Chondrocyte (in vitro differentiated cells): ENCODE measurements at regions not wholly inside any gene's neighbourhood (a gene's known extent, or its start where the extent isn't known, plus 50 kb on each side); places are given as distances from the start of the nearest gene placed in this dataset.

Experiments used
- DNase-seq: peaks from one replicate; pipeline ENCODE4 v3.0.0; 2021; ENCODE audit warnings: mixed read lengths, low spot score
- H3K27ac Mint-ChIP-seq: one replicate; pipeline ENCODE4 v1.8.0; 2021; ENCODE audit warnings: mild to moderate bottlenecking, moderate library complexity, mixed read lengths; ENCODE audit not compliant: unreplicated experiment
- H3K27me3 Mint-ChIP-seq: 2 replicates; pipeline ENCODE4 v1.8.0; 2021; ENCODE audit warnings: low read depth, mixed read lengths
- H3K36me3 Mint-ChIP-seq: 2 replicates; pipeline ENCODE4 v1.8.0; 2021; ENCODE audit warnings: low read depth, mixed read lengths
- H3K4me1 Mint-ChIP-seq: 2 replicates; pipeline ENCODE4 v1.8.0; 2021; ENCODE audit warnings: low read depth, mild to moderate bottlenecking, mixed read lengths
- H3K4me3 Mint-ChIP-seq: one replicate; pipeline ENCODE4 v1.8.0; 2021; ENCODE audit warnings: mild to moderate bottlenecking, moderate library complexity, mixed read lengths; ENCODE audit not compliant: unreplicated experiment
- H3K9me3 Mint-ChIP-seq: 2 replicates; pipeline ENCODE4 v1.8.0; 2021; ENCODE audit warnings: low read depth, mixed read lengths
- TF ChIP-seq, protein P1 (sequence below): fragments of 200-600 bp; sonication (generic); IDR thresholded peaks from 2 replicates; pipeline ENCODE4 v1.5.0; 2021; ENCODE audit warnings: antibody characterized with exemption, mild to moderate bottlenecking, moderate library complexity

DNA sequence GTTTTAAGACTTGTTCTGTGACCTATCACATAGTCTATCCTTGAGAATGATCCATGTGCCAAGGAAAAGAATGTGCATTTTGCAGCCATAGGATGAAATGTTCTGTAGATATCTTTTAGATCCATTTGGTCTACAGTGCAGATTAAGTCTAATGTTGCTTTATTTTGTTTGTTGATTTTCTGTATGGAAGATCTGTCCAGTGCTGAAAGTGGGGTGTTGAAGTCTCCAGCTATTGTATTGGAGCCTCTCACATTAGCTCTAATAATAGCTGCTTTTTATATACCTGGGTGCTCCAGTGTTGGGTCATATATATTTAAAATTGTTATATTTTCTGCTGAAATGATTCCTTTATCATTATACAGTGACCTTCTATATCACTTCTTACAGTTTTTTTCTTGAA lies 155.6 kb upstream of the MON1B start:
- TF ChIP-seq, protein P1, sequence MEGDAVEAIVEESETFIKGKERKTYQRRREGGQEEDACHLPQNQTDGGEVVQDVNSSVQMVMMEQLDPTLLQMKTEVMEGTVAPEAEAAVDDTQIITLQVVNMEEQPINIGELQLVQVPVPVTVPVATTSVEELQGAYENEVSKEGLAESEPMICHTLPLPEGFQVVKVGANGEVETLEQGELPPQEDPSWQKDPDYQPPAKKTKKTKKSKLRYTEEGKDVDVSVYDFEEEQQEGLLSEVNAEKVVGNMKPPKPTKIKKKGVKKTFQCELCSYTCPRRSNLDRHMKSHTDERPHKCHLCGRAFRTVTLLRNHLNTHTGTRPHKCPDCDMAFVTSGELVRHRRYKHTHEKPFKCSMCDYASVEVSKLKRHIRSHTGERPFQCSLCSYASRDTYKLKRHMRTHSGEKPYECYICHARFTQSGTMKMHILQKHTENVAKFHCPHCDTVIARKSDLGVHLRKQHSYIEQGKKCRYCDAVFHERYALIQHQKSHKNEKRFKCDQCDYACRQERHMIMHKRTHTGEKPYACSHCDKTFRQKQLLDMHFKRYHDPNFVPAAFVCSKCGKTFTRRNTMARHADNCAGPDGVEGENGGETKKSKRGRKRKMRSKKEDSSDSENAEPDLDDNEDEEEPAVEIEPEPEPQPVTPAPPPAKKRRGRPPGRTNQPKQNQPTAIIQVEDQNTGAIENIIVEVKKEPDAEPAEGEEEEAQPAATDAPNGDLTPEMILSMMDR, result no peak
- Mint-ChIP-seq H3K4me1 (no peaks in the 10 kb centered on the region), H3K36me3 (no peaks in the 10 kb centered on the region), H3K9me3 (peaks cover 4% of the 10 kb centered on the region), H3K27ac (no peak overlapping the region), H3K4me3 (no peak overlapping the region), H3K27me3 (no peaks in the 10 kb centered on the region)
- no peak for DNase-seq

DNA sequence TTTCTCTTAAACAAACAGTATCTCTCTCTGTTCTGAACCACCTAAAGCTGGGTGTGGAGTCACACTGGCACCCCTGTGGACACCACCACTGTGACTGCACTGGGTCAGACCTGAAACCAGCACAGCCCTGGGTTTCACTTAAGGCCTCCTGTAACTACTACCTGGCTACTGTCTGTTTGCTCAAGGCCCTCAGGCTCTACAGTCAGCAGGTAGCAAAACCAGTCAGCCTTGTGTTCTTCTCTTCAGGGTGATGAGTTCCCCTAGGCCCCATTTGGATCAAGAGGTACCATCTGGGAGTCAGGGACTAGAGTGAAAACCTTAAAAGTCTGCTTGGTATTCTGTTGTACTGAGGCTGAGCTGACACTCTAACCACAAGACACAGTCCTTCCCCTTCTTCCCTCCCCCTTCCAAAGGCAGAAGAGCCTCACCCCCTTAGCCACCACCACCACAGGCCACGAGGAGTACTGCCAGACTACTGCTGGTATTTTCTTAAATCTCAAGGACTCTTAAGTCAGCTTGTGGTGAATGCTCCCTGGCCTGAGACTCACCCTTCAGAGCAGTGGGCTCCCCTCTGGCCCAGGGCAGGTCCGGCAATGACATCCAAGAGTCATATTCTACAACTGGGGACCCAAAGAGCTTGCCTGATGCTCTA lies 153.2 kb upstream of the MON1B start:
- DNase-seq, result no peak
- Mint-ChIP-seq H3K36me3 (no peaks in the 10 kb centered on the region), H3K4me3 (no peak overlapping the region), H3K27ac (no peak overlapping the region), H3K4me1 (no peaks in the 10 kb centered on the region), H3K27me3 (no peaks in the 10 kb centered on the region), H3K9me3 (peaks cover 4% of the 10 kb centered on the region)
- TF ChIP-seq, protein P1, result no peak

DNA sequence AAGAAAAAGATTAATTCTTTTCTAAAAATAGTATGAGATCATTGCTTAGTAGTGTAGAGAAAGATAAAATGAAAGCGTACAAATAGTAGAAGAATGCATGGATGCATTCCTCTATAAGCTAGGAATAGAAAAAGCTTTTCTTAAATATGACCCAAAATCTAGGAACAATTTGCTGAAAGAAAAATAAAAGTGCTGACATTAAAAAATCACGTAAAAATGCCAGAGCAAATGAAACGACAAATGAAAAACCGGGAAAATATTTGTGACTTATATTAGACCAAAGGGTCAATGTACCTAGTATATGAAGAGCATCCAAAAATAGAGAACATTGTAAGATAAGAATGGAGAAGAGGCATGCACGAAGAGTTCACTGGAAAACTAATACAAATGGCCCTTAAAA lies 149.5 kb upstream of the MON1B start:
- H3K36me3 Mint-ChIP-seq, result no peaks in the 10 kb centered on the region
- no peak for DNase-seq
- no peaks in the 10 kb centered on the region for H3K27me3 Mint-ChIP-seq
- TF ChIP-seq, protein P1, result no peak
- H3K9me3 Mint-ChIP-seq, result no peaks in the 10 kb centered on the region
- no peak overlapping the region for H3K27ac Mint-ChIP-seq
- no peak overlapping the region for H3K4me3 Mint-ChIP-seq
- no peaks in the 10 kb centered on the region for H3K4me1 Mint-ChIP-seq

GRCh38 chr16:77043076-77043475 lies 147.9 kb upstream of the MON1B start:
- DNase-seq, result no peak
- no peaks in the 10 kb centered on the region for H3K4me1 Mint-ChIP-seq
- H3K4me3 Mint-ChIP-seq, result no peak overlapping the region
- TF ChIP-seq, protein P1, result peak; percentile 15
- H3K27me3 Mint-ChIP-seq, result no peaks in the 10 kb centered on the region
- no peaks in the 10 kb centered on the region for H3K36me3 Mint-ChIP-seq
- no peak overlapping the region for H3K27ac Mint-ChIP-seq
- H3K9me3 Mint-ChIP-seq, result no peaks in the 10 kb centered on the region

DNA sequence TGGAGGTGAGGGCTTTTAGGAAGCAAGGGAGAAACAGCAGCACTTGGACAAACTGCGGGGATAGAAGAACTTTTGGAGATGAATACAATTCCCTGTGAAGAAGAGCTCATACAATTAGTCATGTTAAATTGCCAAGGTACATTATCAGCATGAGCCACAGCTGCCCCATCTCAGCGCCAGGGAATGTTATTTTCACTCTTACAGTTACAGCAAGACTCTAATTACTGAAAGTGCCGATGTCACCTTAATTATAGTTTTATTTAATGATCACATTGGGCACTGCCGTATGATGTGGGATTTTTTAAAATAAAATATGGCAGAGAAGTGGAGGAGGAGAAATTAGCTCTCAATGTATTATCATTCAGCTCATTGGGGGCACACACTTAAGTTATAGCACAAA lies 144.8 kb upstream of the MON1B start:
- DNase-seq, result no peak
- Mint-ChIP-seq H3K36me3 (no peaks in the 10 kb centered on the region), H3K27me3 (peaks cover 3% of the 10 kb centered on the region), H3K4me3 (no peak overlapping the region), H3K9me3 (no peaks in the 10 kb centered on the region), H3K27ac (no peak overlapping the region), H3K4me1 (no peaks in the 10 kb centered on the region)
- TF ChIP-seq, protein P1, result no peak
